H1 (cell line): ENCODE measurements at regions not wholly inside any gene's neighbourhood (a gene's known extent, or its start where the extent isn't known, plus 50 kb on each side); places are given as distances from the start of the nearest gene placed in this dataset.

ENCODE experiments used
- CTCF ChIA-PET: fragments of 300-600 bp; sonication (Branson Sonifier 250); formaldehyde crosslinking; loops from one replicate; lab custom pipeline; 2021; ENCODE audit not compliant: partially characterized antibody; lab: Charles Lee
- POLR2A ChIA-PET: fragments of 300-600 bp; sonication (Branson Sonifier 250); formaldehyde crosslinking; loops from one replicate; lab custom pipeline; 2021; ENCODE audit warnings: inconsistent platforms; ENCODE audit not compliant: partially characterized antibody; lab: Charles Lee
- DNase-seq, 2 experiments: peaks; one replicate each; pipeline versions ENCODE4 v3.0.0 to v3.0.0-alpha.2; 2010 to 2022; ENCODE audit warnings: low spot score in 2 of 2, low read depth in 1 of 2, mixed read lengths in 1 of 2
- FAIRE-seq: peaks from 2 replicates; lab custom pipeline; 2011; peaks lifted over from hg19 to GRCh38; lab: Jason Lieb, UNC
- H2AFZ ChIP-seq: 2 replicates; pipeline ENCODE4 v1.8.1; 2012; ENCODE audit warnings: low read length, inconsistent platforms
- H2AK5ac ChIP-seq: 2 replicates; pipeline ENCODE4 v1.6.1; 2013; ENCODE audit warnings: low read depth, low read length
- H2BK120ac ChIP-seq: replicated peaks from 2 replicates; pipeline ENCODE3; 2013; ENCODE audit warnings: low read depth, low read length, inconsistent platforms
- H2BK12ac ChIP-seq: 2 replicates; pipeline ENCODE4 v1.6.1; 2013; ENCODE audit warnings: low read depth, low read length
- H2BK15ac ChIP-seq: 2 replicates; pipeline ENCODE4 v1.6.1; 2013; ENCODE audit warnings: low read length
- H2BK20ac ChIP-seq: 2 replicates; pipeline ENCODE4 v1.6.1; 2013; ENCODE audit warnings: low read length
- H2BK5ac ChIP-seq: 2 replicates; pipeline ENCODE4 v1.6.1; 2013; ENCODE audit warnings: low read depth, low read length
- H3K14ac ChIP-seq: 2 replicates; pipeline ENCODE4 v1.6.1; 2013; ENCODE audit warnings: inconsistent platforms; ENCODE audit not compliant: insufficient read length
- H3K18ac ChIP-seq: 2 replicates; pipeline ENCODE4 v1.6.1; 2013; ENCODE audit warnings: low read length; ENCODE audit errors: extremely low read depth
- H3K23ac ChIP-seq: 2 replicates; pipeline ENCODE4 v1.6.1; 2013; ENCODE audit warnings: inconsistent platforms; ENCODE audit not compliant: insufficient read length
- H3K23me2 ChIP-seq: 2 replicates; pipeline ENCODE4 v1.6.1; 2013; ENCODE audit warnings: low read depth, low read length
- H3K27ac ChIP-seq: 2 replicates; pipeline ENCODE4 v1.6.1; 2011; ENCODE audit warnings: low read depth, low read length, inconsistent platforms
- H3K27me3 ChIP-seq, 4 experiments: replicated peaks in 1 of 4; 1 replicate in 1 of 4; 2 replicates in 3 of 4; pipeline versions ENCODE4 v1.6.1 to v1.8.1; 2011 to 2013; ENCODE audit warnings: low read length in 3 of 4, mild to moderate bottlenecking in 3 of 4, inconsistent platforms in 2 of 4, mixed read lengths in 2 of 4, moderate library complexity in 1 of 4; ENCODE audit not compliant: control insufficient read depth in 3 of 4, insufficient read depth in 3 of 4; ENCODE audit errors: extremely low read depth in 1 of 4
- H3K36me3 ChIP-seq, 4 experiments: 2 replicates each; pipeline versions ENCODE4 v1.6.1 to v1.8.1; 2011 to 2013; ENCODE audit warnings: mild to moderate bottlenecking in 4 of 4, low read length in 3 of 4, moderate library complexity in 2 of 4, control low read depth in 1 of 4, inconsistent platforms in 1 of 4; ENCODE audit not compliant: insufficient read depth in 4 of 4, control insufficient read depth in 2 of 4
- H3K4ac ChIP-seq: replicated peaks from 2 replicates; pipeline ENCODE3; 2013; ENCODE audit warnings: low read length, low read depth, mixed read lengths, inconsistent platforms; ENCODE audit not compliant: insufficient read length
- H3K4me1 ChIP-seq, 4 experiments: replicated peaks in 1 of 4; 1 replicate in 1 of 4; 2 replicates in 3 of 4; pipeline versions ENCODE4 v1.6.1 to v1.8.1; 2011 to 2013; ENCODE audit warnings: low read length in 3 of 4, inconsistent platforms in 2 of 4, mixed read lengths in 1 of 4; ENCODE audit not compliant: insufficient read depth in 4 of 4, control insufficient read depth in 3 of 4
- H3K4me2 ChIP-seq, 2 experiments: 2 replicates each; pipeline versions ENCODE4 v1.6.1 to v1.8.1; 2011 to 2013; ENCODE audit warnings: low read depth in 2 of 2, low read length in 2 of 2, control low read depth in 1 of 2, inconsistent platforms in 1 of 2, mild to moderate bottlenecking in 1 of 2; ENCODE audit not compliant: insufficient read depth in 1 of 2
- H3K4me3 ChIP-seq, 4 experiments: fragments of 200-600, 300-600 bp in 1 of 4; sonication (generic), shearing (Covaris generic), sonication (Bioruptor Twin) in 1 of 4; 2 replicates each; pipeline versions ENCODE4 v1.5.1 to v1.8.1; 2011 to 2016; ENCODE audit warnings: low read length in 4 of 4, low read depth in 3 of 4, control low read depth in 2 of 4, inconsistent platforms in 2 of 4, mild to moderate bottlenecking in 2 of 4, mixed read lengths in 1 of 4, moderate library complexity in 1 of 4; ENCODE audit not compliant: insufficient read depth in 2 of 4; ENCODE audit errors: extremely low read depth in 1 of 4
- H3K56ac ChIP-seq: replicated peaks from 2 replicates; pipeline ENCODE3; 2013; ENCODE audit warnings: low read depth, mild to moderate bottlenecking, mixed read lengths, low read length, inconsistent platforms; ENCODE audit not compliant: insufficient read length
- H3K79me1 ChIP-seq: 2 replicates; pipeline ENCODE4 v1.6.1; 2013; ENCODE audit warnings: low read depth, low read length, control low read depth
- H3K79me2 ChIP-seq, 2 experiments: 2 replicates each; pipeline versions ENCODE4 v1.6.1 to v1.8.1; 2012 to 2013; ENCODE audit warnings: low read length in 2 of 2, mild to moderate bottlenecking in 2 of 2, inconsistent platforms in 1 of 2; ENCODE audit not compliant: insufficient read depth in 2 of 2, control insufficient read depth in 1 of 2
- H3K9ac ChIP-seq, 4 experiments: replicated peaks in 1 of 4; 1 replicate in 1 of 4; 2 replicates in 3 of 4; pipeline versions ENCODE4 v1.6.1 to v1.8.1; 2011 to 2013; ENCODE audit warnings: low read depth in 3 of 4, low read length in 3 of 4, control low read depth in 2 of 4, mild to moderate bottlenecking in 2 of 4, moderate library complexity in 2 of 4, inconsistent platforms in 1 of 4; ENCODE audit errors: extremely low read depth in 1 of 4
- H3K9me3 ChIP-seq, 2 experiments: 2 replicates each; pipeline versions ENCODE4 v1.6.1 to v1.8.1; 2012 to 2013; ENCODE audit warnings: mild to moderate bottlenecking in 2 of 2, moderate library complexity in 2 of 2, control low read depth in 1 of 2, inconsistent platforms in 1 of 2, low read depth in 1 of 2, low read length in 1 of 2, mixed read lengths in 1 of 2; ENCODE audit not compliant: insufficient read depth in 2 of 2
- H4K20me1 ChIP-seq, 2 experiments: replicated peaks in 1 of 2; 2 replicates each; pipeline versions ENCODE3 to v1.8.1; 2011 to 2013; ENCODE audit warnings: inconsistent platforms in 2 of 2, low read length in 2 of 2, mild to moderate bottlenecking in 1 of 2; ENCODE audit not compliant: insufficient read depth in 2 of 2, control insufficient read depth in 1 of 2
- H4K5ac ChIP-seq: 2 replicates; pipeline ENCODE4 v1.6.1; 2013; ENCODE audit warnings: low read length, low read depth, mixed read lengths, inconsistent platforms; ENCODE audit not compliant: insufficient read length
- H4K8ac ChIP-seq: 2 replicates; pipeline ENCODE4 v1.8.0; 2013; ENCODE audit warnings: mild to moderate bottlenecking, moderate library complexity, low read length, inconsistent platforms; ENCODE audit not compliant: insufficient read depth; ENCODE audit errors: extremely low read depth
- H4K91ac ChIP-seq: replicated peaks from 2 replicates; pipeline ENCODE3; 2013; ENCODE audit warnings: low read length, mixed read lengths, inconsistent platforms; ENCODE audit not compliant: insufficient read length
- TBP ChIP-seq: IDR thresholded peaks from 2 replicates; pipeline ENCODE4 v1.6.1; 2011; ENCODE audit warnings: low read depth, low read length, improper control_type of control experiment
- WGBS, 2 experiments: shearing (Covaris generic) in 1 of 2; methylation state at CpG; one replicate each; pipeline versions ENCODE4 v1.1.6 to v1.1.7; 2013 to 2015; ENCODE audit warnings: low lambda C conversion rate in 2 of 2, mixed read lengths in 2 of 2, inconsistent platforms in 1 of 2, low coverage in 1 of 2, missing lambda C conversion rate in 1 of 2; ENCODE audit not compliant: insufficient replicate concordance in 2 of 2, insufficient coverage in 1 of 2, insufficient read length in 1 of 2; ENCODE audit errors: extremely low coverage in 1 of 2, missing lambda C conversion rate in 1 of 2; 5-methylcytosine and 5-hydroxymethylcytosine counted together

DNA sequence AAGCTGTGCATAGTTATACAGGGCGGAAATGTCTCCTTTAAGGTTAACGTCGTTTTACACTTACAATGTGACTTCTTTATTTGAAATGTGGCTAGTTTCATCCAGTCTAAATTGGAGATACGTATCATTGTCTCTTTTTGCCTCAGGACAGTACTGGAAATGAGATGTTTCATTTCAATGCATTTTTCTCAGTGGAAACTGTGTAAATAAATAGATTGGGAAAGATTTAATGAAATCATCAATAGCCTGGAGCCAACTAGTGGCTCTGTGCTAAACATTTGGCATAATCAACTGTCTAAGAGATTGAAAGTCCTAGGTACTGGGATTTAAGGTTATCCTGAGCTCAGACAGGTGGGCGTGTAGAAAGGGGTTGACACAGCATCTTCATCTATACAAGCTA is 691.5 kb upstream of the CCDC54 start:
- no peaks in the 10 kb centered on the region for H3K9me3 ChIP-seq
- ChIA-PET CTCF (no interaction called here), POLR2A (no interaction called here)
- WGBS, 2 experiments = 88% methylated on average over 5 of the region's 5 CpGs; no CpG with 5 or more reads in 1 of the 2 experiments
- no peak overlapping the region for H2BK5ac ChIP-seq
- H3K9ac ChIP-seq = no peak overlapping the region
- no peak overlapping the region for H3K27ac ChIP-seq
- H3K23me2 ChIP-seq = no peaks in the 10 kb centered on the region
- H3K4me1 ChIP-seq = no peaks in the 10 kb centered on the region
- H3K14ac ChIP-seq = no peak overlapping the region
- H3K4ac ChIP-seq = no peak overlapping the region
- no peak overlapping the region for H2BK120ac ChIP-seq
- no peak overlapping the region for H3K4me2 ChIP-seq
- DNase-seq (no peak), FAIRE-seq (no peak)
- H3K4me3 ChIP-seq = no peak overlapping the region
- no peaks in the 10 kb centered on the region for H3K79me1 ChIP-seq
- no peak overlapping the region for H2AFZ ChIP-seq
- no peak overlapping the region for H4K5ac ChIP-seq
- no peak overlapping the region for H4K8ac ChIP-seq
- H3K27me3 ChIP-seq = no peaks in the 10 kb centered on the region
- H4K91ac ChIP-seq = no peak overlapping the region
- H3K56ac ChIP-seq = no peak overlapping the region
- H2BK15ac ChIP-seq = no peak overlapping the region
- no peak overlapping the region for H3K18ac ChIP-seq
- no peaks in the 10 kb centered on the region for H3K79me2 ChIP-seq
- H3K36me3 ChIP-seq = no peaks in the 10 kb centered on the region; a peak in 1 of 8 replicates
- H2BK20ac ChIP-seq = no peak overlapping the region
- no peak for TF ChIP-seq TBP
- no peak overlapping the region for H3K23ac ChIP-seq
- no peak overlapping the region for H2AK5ac ChIP-seq
- no peak overlapping the region for H2BK12ac ChIP-seq
- H4K20me1 ChIP-seq = no peaks in the 10 kb centered on the region
